ENCODE measurements at regions not wholly inside any gene's neighbourhood (a gene's known extent, or its start where the extent isn't known, plus 50 kb on each side); places are given as distances from the start of the nearest gene placed in this dataset.
A peak's percentile ranks its signal among the peaks of the same experiment; 100 is the strongest.

DNA sequence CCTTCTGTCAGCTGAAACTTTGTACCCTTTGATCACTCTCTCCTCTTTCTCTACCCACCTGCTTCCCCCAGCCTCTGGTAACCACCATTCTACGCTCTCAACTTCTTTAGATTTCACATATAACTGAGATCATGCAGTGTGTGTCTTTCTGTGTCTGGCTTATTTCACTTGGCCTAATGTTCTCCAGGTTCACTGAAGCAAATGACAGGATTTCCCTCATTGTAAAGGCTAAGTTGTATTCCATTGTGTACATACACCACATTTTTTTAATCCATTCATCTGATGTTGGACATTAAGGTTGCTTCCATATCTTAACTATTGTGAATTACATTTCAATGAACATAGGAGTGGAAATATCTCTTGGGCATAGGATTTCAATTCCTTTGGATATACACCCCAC, 207.6 kb downstream of the MIAT start:
- Mint-ChIP-seq H3K27ac (ENCODE audit: unreplicated experiment) (no peak overlapping the region), H3K9me3 (peaks cover 15% of the 10 kb centered on the region), H3K4me3 (no peak overlapping the region), H3K4me1 (no peaks in the 10 kb centered on the region), H3K27me3 (ENCODE audit: low read depth) (no peaks in the 10 kb centered on the region), H3K36me3 (ENCODE audit: low read depth) (peaks cover 4% of the 10 kb centered on the region)
- DNase-seq (ENCODE audit: low read depth, low spot score), result no peak
- TF ChIP-seq, protein P1, sequence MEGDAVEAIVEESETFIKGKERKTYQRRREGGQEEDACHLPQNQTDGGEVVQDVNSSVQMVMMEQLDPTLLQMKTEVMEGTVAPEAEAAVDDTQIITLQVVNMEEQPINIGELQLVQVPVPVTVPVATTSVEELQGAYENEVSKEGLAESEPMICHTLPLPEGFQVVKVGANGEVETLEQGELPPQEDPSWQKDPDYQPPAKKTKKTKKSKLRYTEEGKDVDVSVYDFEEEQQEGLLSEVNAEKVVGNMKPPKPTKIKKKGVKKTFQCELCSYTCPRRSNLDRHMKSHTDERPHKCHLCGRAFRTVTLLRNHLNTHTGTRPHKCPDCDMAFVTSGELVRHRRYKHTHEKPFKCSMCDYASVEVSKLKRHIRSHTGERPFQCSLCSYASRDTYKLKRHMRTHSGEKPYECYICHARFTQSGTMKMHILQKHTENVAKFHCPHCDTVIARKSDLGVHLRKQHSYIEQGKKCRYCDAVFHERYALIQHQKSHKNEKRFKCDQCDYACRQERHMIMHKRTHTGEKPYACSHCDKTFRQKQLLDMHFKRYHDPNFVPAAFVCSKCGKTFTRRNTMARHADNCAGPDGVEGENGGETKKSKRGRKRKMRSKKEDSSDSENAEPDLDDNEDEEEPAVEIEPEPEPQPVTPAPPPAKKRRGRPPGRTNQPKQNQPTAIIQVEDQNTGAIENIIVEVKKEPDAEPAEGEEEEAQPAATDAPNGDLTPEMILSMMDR (conservative IDR thresholded peaks at IDR 0.05), result no peak

DNA sequence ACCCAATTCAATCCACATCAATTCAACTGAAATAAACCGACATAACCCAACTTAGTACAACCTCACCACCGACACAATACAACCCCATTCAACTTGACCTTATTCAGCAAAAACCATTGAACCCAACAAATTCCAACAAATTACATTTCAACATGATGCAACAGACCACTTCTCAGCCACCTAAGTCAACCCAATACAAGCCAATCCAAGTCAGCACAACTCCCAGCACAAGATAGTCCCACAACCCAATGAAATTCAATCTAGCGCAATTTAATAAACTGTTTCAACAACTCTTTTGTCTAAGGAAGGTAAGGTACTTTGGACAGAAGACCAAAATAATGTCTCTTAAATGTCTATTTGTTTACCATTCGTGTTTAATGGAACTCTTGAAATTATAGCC, 226.0 kb downstream of the MIAT start:
- DNase-seq (ENCODE audit: low read depth, low spot score), result no peak
- TF ChIP-seq, protein P1 (conservative IDR thresholded peaks at IDR 0.05), result no peak
- Mint-ChIP-seq H3K27me3 (ENCODE audit: low read depth) (no peaks in the 10 kb centered on the region), H3K27ac (ENCODE audit: unreplicated experiment) (peak overlapping the region; percentile 84), H3K4me1 (peaks cover 15% of the 10 kb centered on the region), H3K9me3 (peaks cover 3% of the 10 kb centered on the region), H3K4me3 (no peak overlapping the region), H3K36me3 (ENCODE audit: low read depth) (peaks cover 4% of the 10 kb centered on the region)

DNA sequence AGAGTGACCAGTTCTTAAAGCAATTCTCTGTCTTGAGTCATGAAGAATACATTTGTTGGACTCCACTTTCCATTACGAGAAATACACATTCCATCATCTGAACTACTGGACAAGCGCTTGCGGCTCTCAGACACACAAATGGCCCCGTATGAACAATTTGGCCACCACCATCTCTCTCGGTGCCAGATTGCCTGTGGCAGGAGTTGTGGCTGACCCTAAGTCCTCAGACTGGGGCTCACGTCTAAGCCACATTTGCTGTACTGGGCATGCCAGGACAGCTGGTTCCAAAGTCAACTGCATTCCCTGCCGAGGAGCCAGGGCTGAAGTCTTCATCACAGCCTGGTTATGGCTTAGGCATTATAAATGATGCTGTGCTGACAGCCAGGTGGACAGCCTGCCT, 227.5 kb downstream of the MIAT start:
- Mint-ChIP-seq H3K9me3 (peaks cover 3% of the 10 kb centered on the region), H3K27ac (ENCODE audit: unreplicated experiment) (no peak overlapping the region), H3K36me3 (ENCODE audit: low read depth) (peaks cover 4% of the 10 kb centered on the region)

DNA sequence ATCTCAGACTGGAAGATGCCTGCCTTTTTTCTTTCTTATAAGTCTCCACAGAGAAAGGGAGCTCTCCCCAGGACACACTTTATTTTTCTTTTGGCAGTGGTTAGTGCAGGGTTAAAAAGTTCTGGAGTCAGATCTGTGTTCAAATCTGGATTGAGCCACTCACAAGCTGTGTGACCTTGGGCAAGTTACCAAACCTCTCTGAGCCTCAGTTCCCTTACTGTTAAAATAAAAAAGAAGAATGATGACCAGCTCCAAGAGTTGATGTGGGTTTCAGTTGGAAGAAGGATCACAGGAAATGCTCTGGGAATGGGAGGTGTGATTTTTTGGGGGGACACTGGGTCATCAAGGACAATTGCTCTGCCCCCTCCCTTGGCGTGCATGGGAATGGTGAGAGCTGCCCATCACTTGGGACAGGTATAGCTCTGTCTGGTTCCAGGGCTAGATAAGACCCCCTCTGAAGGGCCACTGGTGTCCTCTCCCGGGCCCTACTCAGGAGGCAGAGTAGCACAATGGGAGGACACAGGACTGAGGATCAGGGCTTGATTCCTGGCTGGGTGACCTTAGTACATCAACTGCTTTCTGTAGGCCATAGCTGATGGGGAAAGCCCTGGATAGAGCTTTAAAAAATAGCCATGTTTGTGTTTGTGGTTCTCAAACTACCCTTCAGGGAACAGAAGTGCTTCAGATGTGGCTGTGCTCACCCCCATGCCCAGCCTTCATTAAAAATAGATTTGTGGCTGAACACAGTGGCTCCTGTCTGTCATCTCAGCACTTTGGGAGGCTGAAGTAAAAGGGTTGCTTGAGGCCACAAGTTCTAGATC, 228.3 kb downstream of the MIAT start:
- Mint-ChIP-seq H3K36me3 (ENCODE audit: low read depth) (peaks cover 4% of the 10 kb centered on the region), H3K27ac (ENCODE audit: unreplicated experiment) (no peak overlapping the region), H3K9me3 (peaks cover 3% of the 10 kb centered on the region), H3K27me3 (ENCODE audit: low read depth) (no peaks in the 10 kb centered on the region), H3K4me1 (peaks cover 15% of the 10 kb centered on the region), H3K4me3 (no peak overlapping the region)
- TF ChIP-seq, protein P1 (conservative IDR thresholded peaks at IDR 0.05), result no peak
- no peak for DNase-seq (ENCODE audit: low read depth, low spot score)

More for the DNA sequence above, 227.5 kb downstream of the MIAT start:
- TF ChIP-seq, protein P1 (conservative IDR thresholded peaks at IDR 0.05), result no peak
- H3K4me3 Mint-ChIP-seq, result no peak overlapping the region
- H3K27me3 Mint-ChIP-seq (ENCODE audit: low read depth), result no peaks in the 10 kb centered on the region
- DNase-seq (ENCODE audit: low read depth, low spot score), result no peak
- peaks cover 15% of the 10 kb centered on the region for H3K4me1 Mint-ChIP-seq

DNA sequence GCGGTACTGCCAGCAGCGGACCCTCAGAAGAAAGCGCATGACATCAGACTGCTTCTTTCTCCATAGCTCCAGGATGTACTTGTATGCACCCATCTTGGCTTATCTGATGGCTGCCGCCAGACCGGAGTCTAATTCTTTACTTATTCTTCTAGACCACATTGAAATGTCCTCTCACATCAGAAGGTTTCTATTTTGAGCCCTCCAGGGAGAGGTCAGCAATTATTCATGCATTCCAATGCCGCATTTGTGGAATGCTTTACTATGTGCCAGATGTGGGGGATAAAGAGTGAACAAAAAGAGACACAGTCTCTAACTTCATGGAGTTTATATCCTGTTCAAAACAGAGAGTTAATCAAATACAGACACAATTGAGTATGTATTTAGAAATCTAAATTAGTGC, 230.1 kb downstream of the MIAT start:
- DNase-seq (ENCODE audit: low read depth, low spot score), result no peak
- no peak overlapping the region for H3K27ac Mint-ChIP-seq (ENCODE audit: unreplicated experiment)
- no peaks in the 10 kb centered on the region for H3K27me3 Mint-ChIP-seq (ENCODE audit: low read depth)
- TF ChIP-seq, protein P1 (conservative IDR thresholded peaks at IDR 0.05), result no peak
- peaks cover 4% of the 10 kb centered on the region for H3K36me3 Mint-ChIP-seq (ENCODE audit: low read depth)
- H3K4me3 Mint-ChIP-seq, result no peak overlapping the region
- H3K9me3 Mint-ChIP-seq, result peaks cover 3% of the 10 kb centered on the region
- H3K4me1 Mint-ChIP-seq, result peaks cover 19% of the 10 kb centered on the region
